GM12874 (cell line): ENCODE measurements at regions not wholly inside any gene's neighbourhood (a gene's known extent, or its start where the extent isn't known, plus 50 kb on each side); places are given as distances from the start of the nearest gene placed in this dataset.

Experiments used
- CTCF ChIP-seq: IDR thresholded peaks from 2 replicates; pipeline ENCODE4 v1.5.1; 2011; ENCODE audit warnings: low read depth, mild to moderate bottlenecking, control low read depth, low read length, moderate library complexity; ENCODE audit not compliant: insufficient read depth

GRCh38 chr5:89983216-89983615 lies 426.3 kb downstream of the CETN3 start:
- TF ChIP-seq CTCF = no peak

- no peak for TF ChIP-seq CTCF
Measured at GRCh38 chr5:89981878-89982773, 427.4 kb downstream of the CETN3 start.

GRCh38 chr5:89981021-89981420 lies 428.5 kb downstream of the CETN3 start:
- no peak for TF ChIP-seq CTCF

- TF ChIP-seq CTCF = no peak
Measured at GRCh38 chr5:89973516-89973915, 436.0 kb downstream of the CETN3 start.

GRCh38 chr5:89972901-89973300 lies 436.7 kb downstream of the CETN3 start:
- no peak for TF ChIP-seq CTCF

GRCh38 chr5:89968958-89969381 lies 440.6 kb downstream of the CETN3 start:
- no peak for TF ChIP-seq CTCF

GRCh38 chr5:89967771-89968444 lies 441.6 kb downstream of the CETN3 start:
- TF ChIP-seq CTCF = no peak
